Esophagus muscularis mucosa (tissue), 4 donors: ENCODE measurements at regions not wholly inside any gene's neighbourhood (a gene's known extent, or its start where the extent isn't known, plus 50 kb on each side); places are given as distances from the start of the nearest gene placed in this dataset.
"Not testable (repeated sequence)": the region's sequence is repeated elsewhere in the genome, so short reads cannot be mapped to it uniquely, and the experiment has no call there.

Experiments used
- DNase-seq: peaks from one replicate; pipeline ENCODE4 v3.0.0-alpha.2; 2017; ENCODE audit errors: extremely low spot score
- H3K27ac ChIP-seq, 4 donors: fragments of 200-600 bp; sonication (generic); replicated peaks in 1 of 4; 1 replicate in 3 of 4; 2 replicates in 1 of 4; pipeline ENCODE4 v1.5.1; 2016 to 2019; ENCODE audit warnings: mild to moderate bottlenecking in 1 of 4
- H3K27me3 ChIP-seq, 4 donors: fragments of 200-600 bp; sonication (generic); one replicate each; pipeline versions ENCODE4 v1.5.1 to v1.6.0; 2016 to 2019
- H3K36me3 ChIP-seq, 4 donors: fragments of 200-600 bp; sonication (generic); one replicate each; pipeline ENCODE4 v1.5.1; 2016 to 2019
- H3K4me1 ChIP-seq, 4 donors: fragments of 200-600 bp; sonication (generic); one replicate each; pipeline ENCODE4 v1.5.1; 2016 to 2019
- H3K4me3 ChIP-seq, 4 donors: fragments of 200-600 bp; sonication (generic); 1 replicate in 2 of 4; 2 replicates in 2 of 4; pipeline ENCODE4 v1.5.1; 2016 to 2019; ENCODE audit warnings: mild to moderate bottlenecking in 4 of 4, moderate library complexity in 1 of 4
- H3K9me3 ChIP-seq, 4 donors: fragments of 200-600 bp; sonication (generic); 1 replicate in 3 of 4; 2 replicates in 1 of 4; pipeline ENCODE4 v1.5.1; 2016 to 2019
- CTCF ChIP-seq, 3 experiments: fragments of 200-600 bp in 2 of 3; fragments of 450-650 bp in 1 of 3; sonication (generic) in 2 of 3; IDR thresholded peaks; one replicate each; pipeline ENCODE4 v1.5.1; 2017 to 2019; ENCODE audit warnings: antibody characterized with exemption in 3 of 3, mild to moderate bottlenecking in 2 of 3, moderate library complexity in 1 of 3
- EP300 ChIP-seq: sonication (generic); formaldehyde crosslinking; IDR thresholded peaks from one replicate; pipeline ENCODE4 v1.6.1; 2017; ENCODE audit warnings: antibody characterized with exemption
- POLR2A ChIP-seq: fragments of 450-650 bp; IDR thresholded peaks from one replicate; pipeline ENCODE4 v1.6.1; 2017; ENCODE audit warnings: antibody characterized with exemption, moderate library complexity, mild to moderate bottlenecking, low read depth
- POLR2AphosphoS5 ChIP-seq, 2 donors: sonication (generic); formaldehyde crosslinking; IDR thresholded peaks; one replicate each; pipeline ENCODE4 v1.6.1; 2017; ENCODE audit warnings: antibody characterized with exemption in 2 of 2
- WGBS: methylation state at CpG from one replicate; pipeline ENCODE4 v1.1.5; 2018; 5-methylcytosine and 5-hydroxymethylcytosine counted together
- intact Hi-C: fragments of 100-400 bp; cut with DNase I; formaldehyde crosslinking; loops from one replicate; pipeline ENCODE4 v1.15.1; 2023

- Histone ChIP-seq H3K27ac (no peak overlapping the region), H3K4me1 (no peaks in the 10 kb centered on the region), H3K27me3 (no peaks in the 10 kb centered on the region), H3K36me3 (no peaks in the 10 kb centered on the region), H3K4me3 (no peak overlapping the region), H3K9me3 (no peaks in the 10 kb centered on the region)
- intact Hi-C loops: no loop called here
- TF ChIP-seq POLR2A (no peak), EP300 (no peak), POLR2AphosphoS5 (IDR thresholded peaks at IDR 0.05) (no peak), CTCF (IDR thresholded peaks at IDR 0.05) (no peak)
- 77% methylated on average over 3 of the region's 3 CpGs for WGBS
- no peak for DNase-seq
Observed at GRCh38 chr4:187393531-187394344, 601.8 kb upstream of the ZFP42 start.

GRCh38 chr4:187396106-187396505 is 599.5 kb upstream of the ZFP42 start:
- no peak overlapping the region for H3K4me3 ChIP-seq
- no peaks in the 10 kb centered on the region for H3K4me1 ChIP-seq
- H3K27me3 ChIP-seq: no peaks in the 10 kb centered on the region
- intact Hi-C loops: no loop called here
- WGBS: 85% methylated on average over 6 of the region's 6 CpGs
- no peak for TF ChIP-seq POLR2A
- TF ChIP-seq CTCF (IDR thresholded peaks at IDR 0.05): no peak
- TF ChIP-seq POLR2AphosphoS5 (IDR thresholded peaks at IDR 0.05): no peak
- no peak for TF ChIP-seq EP300
- H3K9me3 ChIP-seq: no peaks in the 10 kb centered on the region
- no peak overlapping the region for H3K27ac ChIP-seq
- no peak for DNase-seq
- no peaks in the 10 kb centered on the region for H3K36me3 ChIP-seq

- H3K4me3 ChIP-seq, H3K27me3 ChIP-seq, H3K27ac ChIP-seq, intact Hi-C loops, DNase-seq, H3K9me3 ChIP-seq, H3K4me1 ChIP-seq, H3K36me3 ChIP-seq: not testable (repeated sequence)
- WGBS: 84% methylated on average over 10 of the region's 10 CpGs
Observed at GRCh38 chr4:187408447-187408846, 587.1 kb upstream of the ZFP42 start.

- Histone ChIP-seq H3K27ac (no peak overlapping the region), H3K4me1 (peaks cover 4 to 13% (median 12%) of the 10 kb centered on the region in 4 donors), H3K9me3 (peaks cover 0 to 4% (median 0%) of the 10 kb centered on the region in 4 donors), H3K36me3 (no peaks in the 10 kb centered on the region), H3K4me3 (no peak overlapping the region), H3K27me3 (no peaks in the 10 kb centered on the region)
- TF ChIP-seq CTCF (IDR thresholded peaks at IDR 0.05): no peak
- no peak for TF ChIP-seq POLR2AphosphoS5 (IDR thresholded peaks at IDR 0.05)
- TF ChIP-seq EP300: no peak
- no peak for TF ChIP-seq POLR2A
- 86% methylated on average over 4 of the region's 4 CpGs for WGBS
- no peak for DNase-seq
- intact Hi-C loops: no loop called here
Observed at GRCh38 chr4:187413564-187414358, 581.8 kb upstream of the ZFP42 start.

GRCh38 chr4:187414716-187415115 is 580.9 kb upstream of the ZFP42 start:
- Histone ChIP-seq H3K27ac (no peak overlapping the region), H3K4me3 (no peak overlapping the region), H3K9me3 (peaks cover 0 to 4% (median 0%) of the 10 kb centered on the region in 4 donors), H3K27me3 (no peaks in the 10 kb centered on the region), H3K4me1 (peaks cover 4 to 13% (median 12%) of the 10 kb centered on the region in 4 donors), H3K36me3 (no peaks in the 10 kb centered on the region)
- 75% methylated on average over 2 of the region's 2 CpGs for WGBS
- TF ChIP-seq EP300 (no peak), POLR2A (no peak), POLR2AphosphoS5 (IDR thresholded peaks at IDR 0.05) (no peak), CTCF (IDR thresholded peaks at IDR 0.05) (no peak)
- DNase-seq: no peak
- intact Hi-C loops: no loop called here
